Activated CD4-positive, alpha-beta T cell treated with anti-CD3 and anti-CD28 coated beads, Interleukin-2, amount 50 U/mL, for 24 hours (primary cell): ENCODE measurements at regions not wholly inside any gene's neighbourhood (a gene's known extent, or its start where the extent isn't known, plus 50 kb on each side); places are given as distances from the start of the nearest gene placed in this dataset.

Experiments
- DNase-seq, 2 donors: peaks; one replicate each; pipeline ENCODE4 v3.0.0-alpha.2; 2020; ENCODE audit warnings: low read depth in 1 of 2, low spot score in 1 of 2

- DNase-seq = peak in 1 of 2 donors; percentile 31
Measured at GRCh38 chr7:55641273-55641691, 69.0 kb upstream of the VOPP1 start.

- DNase-seq = no peak
Measured at GRCh38 chr7:55639640-55640039, 67.3 kb upstream of the VOPP1 start.

GRCh38 chr7:55629051-55629677 lies 56.9 kb upstream of the VOPP1 start:
- DNase-seq = no peak

GRCh38 chr7:55624813-55625212 lies 52.5 kb upstream of the VOPP1 start:
- DNase-seq = no peak

- DNase-seq = no peak
Measured at GRCh38 chr7:55623617-55624016, 51.3 kb upstream of the VOPP1 start.

GRCh38 chr7:55622241-55622640 lies 49.9 kb upstream of the VOPP1 start:
- DNase-seq = no peak
